ENCODE measurements at regions not wholly inside any gene's neighbourhood (a gene's known extent, or its start where the extent isn't known, plus 50 kb on each side); places are given as distances from the start of the nearest gene placed in this dataset.

- Histone ChIP-seq H3K9ac (ENCODE audit: low read length) (no peak overlapping the region), H3K36me3 (ENCODE audit: insufficient read depth, low read length) (no peaks in the 10 kb centered on the region), H3K4me3 (ENCODE audit: insufficient read depth, low read depth, low read length) (no peak overlapping the region), H2AFZ (ENCODE audit: low read depth, low read length) (no peak overlapping the region), H3K4me1 (ENCODE audit: insufficient read depth, low read length) (no peaks in the 10 kb centered on the region), H4K20me1 (ENCODE audit: insufficient read depth, low read length) (no peaks in the 10 kb centered on the region), H3K79me2 (ENCODE audit: insufficient read depth, low read length) (no peaks in the 10 kb centered on the region), H3K27me3 (ENCODE audit: insufficient read depth, low read length) (no peaks in the 10 kb centered on the region), H3K27ac (ENCODE audit: low read depth, low read length) (no peak overlapping the region), H3K9me3 (ENCODE audit: insufficient read depth, low read depth, low read length) (no peaks in the 10 kb centered on the region), H3K4me2 (ENCODE audit: low read length) (no peak overlapping the region)
- Mint-ChIP-seq H3K9me3 (ENCODE audit: unreplicated experiment) (no peaks in the 10 kb centered on the region), H3K27ac (ENCODE audit: unreplicated experiment) (no peak overlapping the region), H3K27me3 (ENCODE audit: low read depth, unreplicated experiment) (no peaks in the 10 kb centered on the region), H3K36me3 (ENCODE audit: low read depth, unreplicated experiment) (no peaks in the 10 kb centered on the region), H3K4me1 (ENCODE audit: low read depth, unreplicated experiment) (peaks cover 10% of the 10 kb centered on the region), H3K4me3 (ENCODE audit: unreplicated experiment) (no peak overlapping the region)
- TF ChIP-seq CTCF (IDR thresholded peaks at IDR 0.05; ENCODE audit: insufficient read depth, low read depth, low read length) (no peak), EZH2 (IDR thresholded peaks at IDR 0.05; ENCODE audit: insufficient read depth, low read length) (no peak)
- FAIRE-seq (no peak), DNase-seq (ENCODE audit: low read depth) (no peak)
Observed at GRCh38 chr6:164229716-164230115, 815.2 kb downstream of the QKI start.

GRCh38 chr6:164227952-164228522 lies 813.5 kb downstream of the QKI start:
- H3K36me3 ChIP-seq (ENCODE audit: insufficient read depth, low read length) = no peaks in the 10 kb centered on the region
- TF ChIP-seq EZH2 (IDR thresholded peaks at IDR 0.05; ENCODE audit: insufficient read depth, low read length) (no peak), CTCF (IDR thresholded peaks at IDR 0.05; ENCODE audit: insufficient read depth, low read depth, low read length) (no peak)
- H3K4me1 Mint-ChIP-seq (ENCODE audit: low read depth, unreplicated experiment) = peaks cover 10% of the 10 kb centered on the region
- no peak overlapping the region for H3K9ac ChIP-seq (ENCODE audit: low read length)
- H3K36me3 Mint-ChIP-seq (ENCODE audit: low read depth, unreplicated experiment) = no peaks in the 10 kb centered on the region
- H3K4me2 ChIP-seq (ENCODE audit: low read length) = no peak overlapping the region
- no peaks in the 10 kb centered on the region for H3K4me1 ChIP-seq (ENCODE audit: insufficient read depth, low read length)
- H2AFZ ChIP-seq (ENCODE audit: low read depth, low read length) = no peak overlapping the region
- H3K9me3 Mint-ChIP-seq (ENCODE audit: unreplicated experiment) = no peaks in the 10 kb centered on the region
- no peak overlapping the region for H3K27ac Mint-ChIP-seq (ENCODE audit: unreplicated experiment)
- no peak overlapping the region for H3K4me3 ChIP-seq (ENCODE audit: insufficient read depth, low read depth, low read length)
- H3K4me3 Mint-ChIP-seq (ENCODE audit: unreplicated experiment) = no peak overlapping the region
- H3K27me3 Mint-ChIP-seq (ENCODE audit: low read depth, unreplicated experiment) = no peaks in the 10 kb centered on the region
- H3K9me3 ChIP-seq (ENCODE audit: insufficient read depth, low read depth, low read length) = no peaks in the 10 kb centered on the region
- no peak overlapping the region for H3K27ac ChIP-seq (ENCODE audit: low read depth, low read length)
- no peaks in the 10 kb centered on the region for H4K20me1 ChIP-seq (ENCODE audit: insufficient read depth, low read length)
- no peaks in the 10 kb centered on the region for H3K27me3 ChIP-seq (ENCODE audit: insufficient read depth, low read length)
- no peaks in the 10 kb centered on the region for H3K79me2 ChIP-seq (ENCODE audit: insufficient read depth, low read length)
- DNase-seq (ENCODE audit: low read depth) (no peak), FAIRE-seq (no peak)

DNA sequence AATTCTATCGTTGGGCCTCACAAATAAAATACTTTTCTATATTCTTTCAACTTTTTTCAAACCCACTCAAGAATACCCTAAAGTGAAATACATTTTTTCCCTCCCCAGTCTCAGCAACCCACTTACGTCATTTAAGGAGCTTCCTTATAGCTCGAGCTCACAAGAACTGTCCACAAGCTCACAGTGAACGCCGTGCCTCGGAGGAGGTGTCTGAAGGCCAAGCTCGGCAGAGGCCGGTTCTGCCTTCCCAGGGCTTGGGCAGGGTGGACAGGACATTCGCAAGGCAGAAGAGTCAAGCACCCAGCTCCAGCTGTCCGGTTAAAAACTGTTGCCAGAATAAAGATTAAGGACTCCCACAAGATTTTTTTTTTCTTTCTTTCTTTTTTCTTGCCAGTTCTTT lies 802.3 kb downstream of the QKI start:
- Histone ChIP-seq H2AFZ (ENCODE audit: low read depth, low read length) (no peak overlapping the region), H3K36me3 (ENCODE audit: insufficient read depth, low read length) (no peaks in the 10 kb centered on the region), H3K27me3 (ENCODE audit: insufficient read depth, low read length) (no peaks in the 10 kb centered on the region), H4K20me1 (ENCODE audit: insufficient read depth, low read length) (no peaks in the 10 kb centered on the region), H3K79me2 (ENCODE audit: insufficient read depth, low read length) (no peaks in the 10 kb centered on the region), H3K9ac (ENCODE audit: low read length) (no peak overlapping the region), H3K4me1 (ENCODE audit: insufficient read depth, low read length) (no peaks in the 10 kb centered on the region), H3K4me3 (ENCODE audit: insufficient read depth, low read depth, low read length) (no peak overlapping the region), H3K27ac (ENCODE audit: low read depth, low read length) (no peak overlapping the region), H3K9me3 (ENCODE audit: insufficient read depth, low read depth, low read length) (no peaks in the 10 kb centered on the region), H3K4me2 (ENCODE audit: low read length) (no peak overlapping the region)
- no peaks in the 10 kb centered on the region for H3K36me3 Mint-ChIP-seq (ENCODE audit: low read depth, unreplicated experiment)
- FAIRE-seq (no peak), DNase-seq (ENCODE audit: low read depth) (no peak)
- H3K9me3 Mint-ChIP-seq (ENCODE audit: unreplicated experiment) = no peaks in the 10 kb centered on the region
- no peak overlapping the region for H3K4me3 Mint-ChIP-seq (ENCODE audit: unreplicated experiment)
- no peaks in the 10 kb centered on the region for H3K4me1 Mint-ChIP-seq (ENCODE audit: low read depth, unreplicated experiment)
- no peak overlapping the region for H3K27ac Mint-ChIP-seq (ENCODE audit: unreplicated experiment)
- H3K27me3 Mint-ChIP-seq (ENCODE audit: low read depth, unreplicated experiment) = no peaks in the 10 kb centered on the region
- no peak for TF ChIP-seq CTCF (IDR thresholded peaks at IDR 0.05; ENCODE audit: insufficient read depth, low read depth, low read length)
- no peak for TF ChIP-seq EZH2 (IDR thresholded peaks at IDR 0.05; ENCODE audit: insufficient read depth, low read length)
